CD4-positive, alpha-beta T cell treated with Interleukin-21 for 1 hour (primary cell): ENCODE measurements at regions not wholly inside any gene's neighbourhood (a gene's known extent, or its start where the extent isn't known, plus 50 kb on each side); places are given as distances from the start of the nearest gene placed in this dataset.
"Not testable (repeated sequence)": the region's sequence is repeated elsewhere in the genome, so short reads cannot be mapped to it uniquely, and the experiment has no call there.

Experiments
- DNase-seq: peaks from one replicate; pipeline ENCODE4 v3.0.0-alpha.2; 2020

GRCh38 chr9:6160579-6160978 is 55.0 kb upstream of the IL33 start:
- no peak for DNase-seq

GRCh38 chr9:6153425-6153824 is 62.2 kb upstream of the IL33 start:
- no peak for DNase-seq

GRCh38 chr9:6152788-6153187 is 62.8 kb upstream of the IL33 start:
- no peak for DNase-seq

- DNase-seq = no peak
Measured at GRCh38 chr9:6150483-6150882, 65.1 kb upstream of the IL33 start.

- DNase-seq = no peak
Measured at GRCh38 chr9:6149315-6149714, 66.3 kb upstream of the IL33 start.

- no peak for DNase-seq
Measured at GRCh38 chr9:6147846-6148245, 67.8 kb upstream of the IL33 start.

GRCh38 chr9:6144947-6145346 is 70.7 kb upstream of the IL33 start:
- DNase-seq = no peak

- no peak for DNase-seq
Measured at GRCh38 chr9:6142799-6143454, 72.7 kb upstream of the IL33 start.

GRCh38 chr9:6135780-6136179 is 79.8 kb upstream of the IL33 start:
- DNase-seq = not testable (repeated sequence)

- no peak for DNase-seq
Measured at GRCh38 chr9:6134661-6135180, 80.9 kb upstream of the IL33 start.

GRCh38 chr9:6133346-6134063 is 82.1 kb upstream of the IL33 start:
- no peak for DNase-seq

GRCh38 chr9:6132650-6133049 is 83.0 kb upstream of the IL33 start:
- DNase-seq = no peak

GRCh38 chr9:6128030-6128429 is 87.6 kb upstream of the IL33 start:
- DNase-seq = no peak

GRCh38 chr9:6126377-6126776 is 89.2 kb upstream of the IL33 start:
- no peak for DNase-seq

GRCh38 chr9:6123416-6123815 is 92.2 kb upstream of the IL33 start:
- DNase-seq = no peak

- DNase-seq = no peak
Measured at GRCh38 chr9:6121707-6122106, 93.9 kb upstream of the IL33 start.

GRCh38 chr9:6114424-6114823 is 99.0 kb upstream of the RANBP6 start:
- no peak for DNase-seq

GRCh38 chr9:6113819-6114218 is 98.4 kb upstream of the RANBP6 start:
- no peak for DNase-seq

- no peak for DNase-seq
Measured at GRCh38 chr9:6113312-6113711, 97.9 kb upstream of the RANBP6 start.

- no peak for DNase-seq
Measured at GRCh38 chr9:6109986-6110385, 94.6 kb upstream of the RANBP6 start.

GRCh38 chr9:6109571-6109970 is 94.1 kb upstream of the RANBP6 start:
- DNase-seq = no peak

GRCh38 chr9:6106711-6107339 is 91.4 kb upstream of the RANBP6 start:
- no peak for DNase-seq

- no peak for DNase-seq
Measured at GRCh38 chr9:6105738-6106137, 90.3 kb upstream of the RANBP6 start.

GRCh38 chr9:6104406-6104805 is 89.0 kb upstream of the RANBP6 start:
- DNase-seq = not testable (repeated sequence)
